Vagina (tissue), 2 donors: ENCODE measurements at regions not wholly inside any gene's neighbourhood (a gene's known extent, or its start where the extent isn't known, plus 50 kb on each side); places are given as distances from the start of the nearest gene placed in this dataset.

Experiments
- POLR2A ChIP-seq, 2 donors: fragments of 450-650 bp; IDR thresholded peaks; one replicate each; pipeline ENCODE4 v1.6.1; 2017; ENCODE audit warnings: antibody characterized with exemption in 2 of 2, mild to moderate bottlenecking in 2 of 2, moderate library complexity in 2 of 2
- POLR2AphosphoS5 ChIP-seq, 2 donors: sonication (generic); formaldehyde crosslinking; IDR thresholded peaks; one replicate each; pipeline ENCODE4 v1.9.0; 2017; ENCODE audit warnings: antibody characterized with exemption in 2 of 2, mild to moderate bottlenecking in 2 of 2, low read depth in 1 of 2; ENCODE audit not compliant: insufficient read depth in 1 of 2

- peak in 1 of 2 donors; percentile 39 for TF ChIP-seq POLR2AphosphoS5 (IDR thresholded peaks at IDR 0.05; ENCODE audit: insufficient read depth in 1 of 2, low read depth in 1 of 2)
- no peak for TF ChIP-seq POLR2A (IDR thresholded peaks at IDR 0.05)
These were observed 1075.1 kb downstream of the AGBL1 start for GRCh38 chr15:87154761-87155160.
